BLaER1 (cell line): ENCODE measurements at regions not wholly inside any gene's neighbourhood (a gene's known extent, or its start where the extent isn't known, plus 50 kb on each side); places are given as distances from the start of the nearest gene placed in this dataset.
A peak's percentile ranks its signal among the peaks of the same experiment; 100 is the strongest.

Experiments used
- H3K27ac ChIP-seq: shearing (Covaris generic); formaldehyde crosslinking; 2 replicates; pipeline ENCODE4 v1.8.1; 2022
- H3K27me3 ChIP-seq: shearing (Covaris generic); formaldehyde crosslinking; 2 replicates; pipeline ENCODE4 v1.8.1; 2022
- H3K36me3 ChIP-seq: shearing (Covaris generic); formaldehyde crosslinking; 2 replicates; pipeline ENCODE4 v1.8.1; 2022
- H3K4me1 ChIP-seq: shearing (Covaris generic); formaldehyde crosslinking; 2 replicates; pipeline ENCODE4 v1.8.1; 2022
- H3K4me2 ChIP-seq: shearing (Covaris generic); formaldehyde crosslinking; 2 replicates; pipeline ENCODE4 v1.8.1; 2022
- H3K4me3 ChIP-seq: shearing (Covaris generic); formaldehyde crosslinking; 2 replicates; pipeline ENCODE4 v1.8.1; 2022
- H3K9ac ChIP-seq: shearing (Covaris generic); formaldehyde crosslinking; 2 replicates; pipeline ENCODE4 v1.8.1; 2022
- H3K9me3 ChIP-seq: shearing (Covaris generic); formaldehyde crosslinking; 2 replicates; pipeline ENCODE4 v1.8.1; 2022
- H4K20me1 ChIP-seq: shearing (Covaris generic); formaldehyde crosslinking; 2 replicates; pipeline ENCODE4 v1.8.1; 2022
- Cebpa-rat ChIP-seq: shearing (Covaris generic); IDR thresholded peaks from 2 replicates; pipeline ENCODE4 v1.8.1; 2022

- Histone ChIP-seq H3K27me3 (no peaks in the 10 kb centered on the region), H4K20me1 (no peaks in the 10 kb centered on the region), H3K36me3 (no peaks in the 10 kb centered on the region), H3K9ac (no peak overlapping the region), H3K27ac (no peak overlapping the region), H3K4me3 (no peak overlapping the region), H3K4me2 (no peak overlapping the region), H3K4me1 (no peaks in the 10 kb centered on the region), H3K9me3 (no peaks in the 10 kb centered on the region)
- no peak for TF ChIP-seq Cebpa-rat
Measured at GRCh38 chr18:60112369-60112768, 212.6 kb downstream of the PMAIP1 start.

GRCh38 chr18:60111525-60111924 lies 211.7 kb downstream of the PMAIP1 start:
- no peak overlapping the region for H3K4me2 ChIP-seq
- H4K20me1 ChIP-seq, result no peaks in the 10 kb centered on the region
- TF ChIP-seq Cebpa-rat, result no peak
- no peak overlapping the region for H3K27ac ChIP-seq
- no peaks in the 10 kb centered on the region for H3K27me3 ChIP-seq
- H3K4me1 ChIP-seq, result no peaks in the 10 kb centered on the region
- H3K9ac ChIP-seq, result no peak overlapping the region
- H3K9me3 ChIP-seq, result no peaks in the 10 kb centered on the region
- no peak overlapping the region for H3K4me3 ChIP-seq
- H3K36me3 ChIP-seq, result no peaks in the 10 kb centered on the region

- Histone ChIP-seq H4K20me1 (no peaks in the 10 kb centered on the region), H3K27ac (no peak overlapping the region), H3K27me3 (no peaks in the 10 kb centered on the region), H3K4me2 (no peak overlapping the region), H3K4me1 (no peaks in the 10 kb centered on the region), H3K4me3 (no peak overlapping the region), H3K9me3 (no peaks in the 10 kb centered on the region), H3K9ac (no peak overlapping the region), H3K36me3 (no peaks in the 10 kb centered on the region)
- no peak for TF ChIP-seq Cebpa-rat
Measured at GRCh38 chr18:60110836-60111235, 211.0 kb downstream of the PMAIP1 start.

- Histone ChIP-seq H4K20me1 (no peaks in the 10 kb centered on the region), H3K4me1 (peaks cover 8% of the 10 kb centered on the region), H3K9me3 (0 out of 2 replicates have a peak, but pooled peaks cover 3% of the 10 kb centered on the region), H3K9ac (no peak overlapping the region), H3K4me3 (no peak overlapping the region), H3K4me2 (no peak overlapping the region), H3K27me3 (no peaks in the 10 kb centered on the region), H3K27ac (no peak overlapping the region), H3K36me3 (no peaks in the 10 kb centered on the region)
- peak; percentile 41; the same call in 1 of the 2 replicates for TF ChIP-seq Cebpa-rat
Measured at GRCh38 chr18:60100778-60101177, 201.0 kb downstream of the PMAIP1 start.

- Histone ChIP-seq H3K27me3 (no peaks in the 10 kb centered on the region), H3K9ac (no peak overlapping the region), H3K4me3 (no peak overlapping the region), H3K9me3 (0 out of 2 replicates have a peak, but pooled peaks cover 3% of the 10 kb centered on the region), H3K36me3 (no peaks in the 10 kb centered on the region), H4K20me1 (no peaks in the 10 kb centered on the region), H3K4me2 (no peak overlapping the region), H3K27ac (no peak overlapping the region), H3K4me1 (peaks cover 8% of the 10 kb centered on the region)
- no peak for TF ChIP-seq Cebpa-rat
Measured at GRCh38 chr18:60099709-60100108, 199.9 kb downstream of the PMAIP1 start.

GRCh38 chr18:60096428-60096827 lies 196.6 kb downstream of the PMAIP1 start:
- Histone ChIP-seq H3K4me1 (no peaks in the 10 kb centered on the region), H3K9me3 (no peaks in the 10 kb centered on the region), H3K27ac (no peak overlapping the region), H3K4me3 (no peak overlapping the region), H3K4me2 (no peak overlapping the region), H3K9ac (no peak overlapping the region), H3K27me3 (no peaks in the 10 kb centered on the region), H4K20me1 (no peaks in the 10 kb centered on the region), H3K36me3 (no peaks in the 10 kb centered on the region)
- no peak for TF ChIP-seq Cebpa-rat

GRCh38 chr18:60092073-60092472 lies 192.3 kb downstream of the PMAIP1 start:
- Histone ChIP-seq H3K4me3 (no peak overlapping the region), H3K4me1 (peaks cover 6% of the 10 kb centered on the region; the same call in 1 of the 2 replicates), H4K20me1 (no peaks in the 10 kb centered on the region), H3K36me3 (no peaks in the 10 kb centered on the region), H3K27ac (no peak overlapping the region), H3K9ac (no peak overlapping the region), H3K9me3 (no peaks in the 10 kb centered on the region), H3K4me2 (no peak overlapping the region), H3K27me3 (no peaks in the 10 kb centered on the region)
- no peak for TF ChIP-seq Cebpa-rat

- TF ChIP-seq Cebpa-rat, result no peak
Measured at GRCh38 chr18:60090170-60090569, 190.4 kb downstream of the PMAIP1 start.

GRCh38 chr18:60082790-60083189 lies 183.0 kb downstream of the PMAIP1 start:
- Histone ChIP-seq H3K4me2 (no peak overlapping the region), H3K27ac (no peak overlapping the region), H3K4me3 (no peak overlapping the region)

More at GRCh38 chr18:60090170-60090569, 190.4 kb downstream of the PMAIP1 start:
- Histone ChIP-seq H4K20me1 (no peaks in the 10 kb centered on the region), H3K36me3 (no peaks in the 10 kb centered on the region), H3K9ac (no peak overlapping the region), H3K27ac (no peak overlapping the region), H3K4me3 (no peak overlapping the region), H3K4me2 (peak overlapping the region; percentile 40), H3K9me3 (no peaks in the 10 kb centered on the region), H3K4me1 (peaks cover 6% of the 10 kb centered on the region; the same call in 1 of the 2 replicates), H3K27me3 (no peaks in the 10 kb centered on the region)

GRCh38 chr18:60082282-60082681 lies 182.5 kb downstream of the PMAIP1 start:
- TF ChIP-seq Cebpa-rat, result no peak
- H3K4me1 ChIP-seq, result no peaks in the 10 kb centered on the region
- H3K27me3 ChIP-seq, result no peaks in the 10 kb centered on the region
- H3K4me3 ChIP-seq, result no peak overlapping the region
- no peak overlapping the region for H3K9ac ChIP-seq
- H4K20me1 ChIP-seq, result no peaks in the 10 kb centered on the region
- H3K36me3 ChIP-seq, result no peaks in the 10 kb centered on the region
- H3K9me3 ChIP-seq, result no peaks in the 10 kb centered on the region
- no peak overlapping the region for H3K4me2 ChIP-seq
- no peak overlapping the region for H3K27ac ChIP-seq

More at GRCh38 chr18:60082790-60083189, 183.0 kb downstream of the PMAIP1 start:
- no peaks in the 10 kb centered on the region for H4K20me1 ChIP-seq
- no peak for TF ChIP-seq Cebpa-rat
- no peaks in the 10 kb centered on the region for H3K9me3 ChIP-seq
- no peak overlapping the region for H3K9ac ChIP-seq
- no peaks in the 10 kb centered on the region for H3K36me3 ChIP-seq
- no peaks in the 10 kb centered on the region for H3K27me3 ChIP-seq
- no peaks in the 10 kb centered on the region for H3K4me1 ChIP-seq

GRCh38 chr18:60075477-60075876 lies 175.7 kb downstream of the PMAIP1 start:
- H3K27ac ChIP-seq, result no peak overlapping the region
- no peak for TF ChIP-seq Cebpa-rat
- H3K4me3 ChIP-seq, result no peak overlapping the region
- H3K4me1 ChIP-seq, result no peaks in the 10 kb centered on the region
- H3K9me3 ChIP-seq, result peaks cover 8% of the 10 kb centered on the region
- H4K20me1 ChIP-seq, result no peaks in the 10 kb centered on the region
- H3K4me2 ChIP-seq, result no peak overlapping the region
- no peaks in the 10 kb centered on the region for H3K36me3 ChIP-seq
- H3K9ac ChIP-seq, result no peak overlapping the region
- no peaks in the 10 kb centered on the region for H3K27me3 ChIP-seq
